ENCODE measurements at regions not wholly inside any gene's neighbourhood (a gene's known extent, or its start where the extent isn't known, plus 50 kb on each side); places are given as distances from the start of the nearest gene placed in this dataset.

GRCh38 chr13:112254061-112254818 lies 121.9 kb upstream of the SPACA7 start:
- no peak overlapping the region for H3K4me2 ChIP-seq (ENCODE audit: insufficient read depth, low read length)
- DNase-seq (ENCODE audit: low read depth, low spot score) (no peak), FAIRE-seq (no peak)
- H3K79me2 ChIP-seq (ENCODE audit: control insufficient read depth, insufficient read depth, low read length): no peaks in the 10 kb centered on the region
- dilution Hi-C loops (cut with MboI; ENCODE audit: extremely low pct_ligation_motif_present, low sequenced_read_pairs): no loop called here
- ChIA-PET POLR2A (no interaction called here), CTCF (no interaction called here)
- TF ChIP-seq POLR2A (IDR thresholded peaks at IDR 0.05; ENCODE audit: low read depth, low read length) (no peak), POLR2AphosphoS5 (IDR thresholded peaks at IDR 0.05; ENCODE audit: insufficient read depth, low read depth, low read length) (no peak), MAX (IDR thresholded peaks at IDR 0.05; ENCODE audit: insufficient read depth, insufficient read length) (no peak), MYC (IDR thresholded peaks at IDR 0.05; ENCODE audit: low read depth, low read length) (no peak), EZH2 (IDR thresholded peaks at IDR 0.05; ENCODE audit: borderline replicate concordance, low read depth, low read length, severe bottlenecking) (no peak), FOS (IDR thresholded peaks at IDR 0.05; ENCODE audit: borderline replicate concordance, insufficient read depth, low read length) (no peak)
- no peak overlapping the region for H2AFZ ChIP-seq (ENCODE audit: low read depth, low read length)
- H4K20me1 ChIP-seq (replicated peaks; ENCODE audit: control insufficient read depth, extremely low read depth, insufficient read depth, low read length): no peaks in the 10 kb centered on the region
- no peaks in the 10 kb centered on the region for H3K9me3 ChIP-seq (replicated peaks; ENCODE audit: control insufficient read depth, insufficient read depth, low read length)
- no peaks in the 10 kb centered on the region for H3K36me3 ChIP-seq (ENCODE audit: control insufficient read depth in 2 of 2, extremely low read depth in 1 of 2, insufficient read depth in 2 of 2, low read length in 2 of 2)
- no peak overlapping the region for H3K27ac ChIP-seq (ENCODE audit: insufficient read depth, low read depth, low read length)
- no peaks in the 10 kb centered on the region for H3K4me1 ChIP-seq (ENCODE audit: control insufficient read depth, extremely low read depth, insufficient read depth, low read length)
- no peak overlapping the region for H3K4me3 ChIP-seq (replicated peaks in 1 of 3; ENCODE audit: insufficient read depth in 1 of 3, low read depth in 1 of 3, low read length in 3 of 3)
- H3K9ac ChIP-seq (replicated peaks; ENCODE audit: extremely low read depth, insufficient read depth, low read length): no peak overlapping the region
- no TSS peak for BruUV-seq (replicated peaks)
- intact Hi-C loops (cut with micrococcal nuclease): no loop called here
- no peaks in the 10 kb centered on the region for H3K9me1 ChIP-seq (replicated peaks; ENCODE audit: control insufficient read depth, extremely low read depth, insufficient read depth, low read length)
- no peaks in the 10 kb centered on the region for H3K27me3 ChIP-seq (ENCODE audit: control insufficient read depth in 2 of 2, insufficient read depth in 2 of 2, low read length in 2 of 2)

- ChIA-PET CTCF (no interaction called here), POLR2A (no interaction called here)
- H3K27ac ChIP-seq (ENCODE audit: insufficient read depth, low read depth, low read length): no peak overlapping the region
- no peaks in the 10 kb centered on the region for H3K4me1 ChIP-seq (ENCODE audit: control insufficient read depth, extremely low read depth, insufficient read depth, low read length)
- no peak overlapping the region for H3K9ac ChIP-seq (replicated peaks; ENCODE audit: extremely low read depth, insufficient read depth, low read length)
- no peak for FAIRE-seq
- intact Hi-C loops (cut with micrococcal nuclease): no loop called here
- no peaks in the 10 kb centered on the region for H3K27me3 ChIP-seq (ENCODE audit: control insufficient read depth in 2 of 2, insufficient read depth in 2 of 2, low read length in 2 of 2)
- no peaks in the 10 kb centered on the region for H3K79me2 ChIP-seq (ENCODE audit: control insufficient read depth, insufficient read depth, low read length)
- DNase-seq (ENCODE audit: low read depth, low spot score): no peak
- no peak for TF ChIP-seq GATA2 (IDR thresholded peaks at IDR 0.05; ENCODE audit: insufficient read depth, insufficient read length, low read depth, low read length)
- no peak for TF ChIP-seq FOS (IDR thresholded peaks at IDR 0.05; ENCODE audit: borderline replicate concordance, insufficient read depth, low read length)
- no peak for TF ChIP-seq MYC (IDR thresholded peaks at IDR 0.05; ENCODE audit: low read depth, low read length)
- TF ChIP-seq POLR2AphosphoS5 (IDR thresholded peaks at IDR 0.05; ENCODE audit: insufficient read depth, low read depth, low read length): no peak
- TF ChIP-seq, protein P1, sequence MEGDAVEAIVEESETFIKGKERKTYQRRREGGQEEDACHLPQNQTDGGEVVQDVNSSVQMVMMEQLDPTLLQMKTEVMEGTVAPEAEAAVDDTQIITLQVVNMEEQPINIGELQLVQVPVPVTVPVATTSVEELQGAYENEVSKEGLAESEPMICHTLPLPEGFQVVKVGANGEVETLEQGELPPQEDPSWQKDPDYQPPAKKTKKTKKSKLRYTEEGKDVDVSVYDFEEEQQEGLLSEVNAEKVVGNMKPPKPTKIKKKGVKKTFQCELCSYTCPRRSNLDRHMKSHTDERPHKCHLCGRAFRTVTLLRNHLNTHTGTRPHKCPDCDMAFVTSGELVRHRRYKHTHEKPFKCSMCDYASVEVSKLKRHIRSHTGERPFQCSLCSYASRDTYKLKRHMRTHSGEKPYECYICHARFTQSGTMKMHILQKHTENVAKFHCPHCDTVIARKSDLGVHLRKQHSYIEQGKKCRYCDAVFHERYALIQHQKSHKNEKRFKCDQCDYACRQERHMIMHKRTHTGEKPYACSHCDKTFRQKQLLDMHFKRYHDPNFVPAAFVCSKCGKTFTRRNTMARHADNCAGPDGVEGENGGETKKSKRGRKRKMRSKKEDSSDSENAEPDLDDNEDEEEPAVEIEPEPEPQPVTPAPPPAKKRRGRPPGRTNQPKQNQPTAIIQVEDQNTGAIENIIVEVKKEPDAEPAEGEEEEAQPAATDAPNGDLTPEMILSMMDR (IDR thresholded peaks at IDR 0.05; ENCODE audit: extremely low read depth in 1 of 2, insufficient read depth in 1 of 2, low read depth in 1 of 2, low read length in 2 of 2): no peak
- TF ChIP-seq POLR2A (IDR thresholded peaks at IDR 0.05; ENCODE audit: low read depth, low read length): no peak
- no peak for TF ChIP-seq MAX (IDR thresholded peaks at IDR 0.05; ENCODE audit: insufficient read depth, insufficient read length)
- H4K20me1 ChIP-seq (replicated peaks; ENCODE audit: control insufficient read depth, extremely low read depth, insufficient read depth, low read length): no peaks in the 10 kb centered on the region
- H3K36me3 ChIP-seq (ENCODE audit: control insufficient read depth in 2 of 2, extremely low read depth in 1 of 2, insufficient read depth in 2 of 2, low read length in 2 of 2): no peaks in the 10 kb centered on the region
- no peak overlapping the region for H3K4me2 ChIP-seq (ENCODE audit: insufficient read depth, low read length)
- dilution Hi-C loops (cut with MboI; ENCODE audit: extremely low pct_ligation_motif_present, low sequenced_read_pairs): no loop called here
- no peak overlapping the region for H3K4me3 ChIP-seq (replicated peaks in 1 of 3; ENCODE audit: insufficient read depth in 1 of 3, low read depth in 1 of 3, low read length in 3 of 3)
- BruUV-seq (replicated peaks): no TSS peak
- no peak overlapping the region for H2AFZ ChIP-seq (ENCODE audit: low read depth, low read length)
- H3K9me1 ChIP-seq (replicated peaks; ENCODE audit: control insufficient read depth, extremely low read depth, insufficient read depth, low read length): no peaks in the 10 kb centered on the region
- H3K9me3 ChIP-seq (replicated peaks; ENCODE audit: control insufficient read depth, insufficient read depth, low read length): no peaks in the 10 kb centered on the region
These were observed 121.3 kb upstream of the SPACA7 start for GRCh38 chr13:112254900-112255299.
